PFSK-1 (cell line): ENCODE measurements at regions not wholly inside any gene's neighbourhood (a gene's known extent, or its start where the extent isn't known, plus 50 kb on each side); places are given as distances from the start of the nearest gene placed in this dataset.

Experiments used
- FOXP2 ChIP-seq: optimal IDR thresholded peaks from 2 replicates; pipeline ENCODE3; 2011; ENCODE audit warnings: borderline replicate concordance, control low read depth, inconsistent platforms; ENCODE audit not compliant: insufficient read depth; ENCODE audit errors: extremely low read length, extremely low read depth
- POLR2AphosphoS5 ChIP-seq: IDR thresholded peaks from 2 replicates; pipeline ENCODE4 v1.6.1; 2012; ENCODE audit warnings: low read depth, mild to moderate bottlenecking, control low read depth, low read length, moderate library complexity
- REST ChIP-seq, 2 experiments: IDR thresholded peaks; 2 replicates each; pipeline versions ENCODE4 v1.6.1 to v1.8.0; 2011 to 2012; ENCODE audit warnings: low read depth in 2 of 2, low read length in 2 of 2, control low read depth in 1 of 2, inconsistent platforms in 1 of 2, mild to moderate bottlenecking in 1 of 2, moderate library complexity in 1 of 2; ENCODE audit not compliant: insufficient read depth in 1 of 2
- SIN3A ChIP-seq: IDR thresholded peaks from 2 replicates; pipeline ENCODE4 v1.6.1; 2012; ENCODE audit warnings: mild to moderate bottlenecking, low read length, moderate library complexity, borderline replicate concordance; ENCODE audit not compliant: insufficient read depth
- TAF1 ChIP-seq: IDR thresholded peaks from 2 replicates; pipeline ENCODE4 v1.6.1; 2012; ENCODE audit warnings: low read length, control low read depth, borderline replicate concordance; ENCODE audit not compliant: insufficient read depth

- TF ChIP-seq SIN3A (no peak), TAF1 (no peak)
These were observed 357.6 kb downstream of the SHANK2 start for GRCh38 chr11:70894566-70895365.

- TF ChIP-seq REST (IDR thresholded peaks at IDR 0.05; ENCODE audit: insufficient read depth in 1 of 2, low read depth in 2 of 2, low read length in 2 of 2) (no peak), POLR2AphosphoS5 (no peak), FOXP2 (no peak), TAF1 (no peak)
These were observed 357.1 kb downstream of the SHANK2 start for GRCh38 chr11:70895366-70895670.

DNA sequence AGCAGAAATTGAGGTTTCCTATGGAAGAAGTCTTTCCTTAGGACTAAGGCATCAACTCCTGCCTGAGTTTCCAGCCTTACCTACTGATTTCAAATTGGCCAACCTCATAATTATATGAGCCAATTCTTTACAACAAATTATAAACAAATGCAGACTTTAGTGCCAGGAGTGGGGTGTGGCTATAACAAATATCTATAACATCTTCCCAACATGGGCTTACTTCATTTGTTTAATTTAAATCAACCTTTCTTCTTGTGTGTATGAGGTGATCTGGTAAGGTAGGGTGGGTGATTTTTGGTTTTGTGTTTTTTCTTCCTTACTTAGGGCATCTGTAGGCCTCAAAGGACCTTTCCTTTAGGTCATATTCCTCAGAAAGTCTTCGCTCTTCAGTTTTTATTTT, 354.9 kb downstream of the SHANK2 start:
- TF ChIP-seq POLR2AphosphoS5, result no peak
- TF ChIP-seq REST (IDR thresholded peaks at IDR 0.05; ENCODE audit: insufficient read depth in 1 of 2, low read depth in 2 of 2, low read length in 2 of 2), result no peak
- no peak for TF ChIP-seq SIN3A
- TF ChIP-seq FOXP2, result no peak
- no peak for TF ChIP-seq TAF1

DNA sequence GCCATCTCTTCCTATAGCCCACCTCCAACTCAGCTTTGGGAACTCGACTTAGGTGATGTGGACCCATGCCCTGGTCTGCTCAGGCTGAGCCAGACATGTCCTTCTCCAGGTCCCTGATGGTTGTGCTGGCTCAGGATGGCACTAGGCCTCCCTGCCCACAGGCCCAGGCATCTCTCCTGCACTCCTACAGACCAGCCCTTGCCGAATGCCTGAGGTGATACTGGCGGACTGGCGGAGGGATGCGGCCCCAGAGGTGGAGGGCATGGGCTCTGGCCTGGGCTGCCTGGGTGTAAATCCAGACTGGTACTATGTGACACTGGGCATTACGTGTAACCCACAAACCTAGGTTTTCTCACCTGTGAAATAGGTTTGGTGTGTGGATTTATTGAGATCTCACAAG, 352.8 kb downstream of the SHANK2 start:
- TF ChIP-seq TAF1 (no peak), REST (IDR thresholded peaks at IDR 0.05; ENCODE audit: insufficient read depth in 1 of 2, low read depth in 2 of 2, low read length in 2 of 2) (no peak), POLR2AphosphoS5 (no peak), FOXP2 (no peak), SIN3A (no peak)

GRCh38 chr11:70900540-70900939, 351.8 kb downstream of the SHANK2 start:
- no peak for TF ChIP-seq REST (IDR thresholded peaks at IDR 0.05; ENCODE audit: insufficient read depth in 1 of 2, low read depth in 2 of 2, low read length in 2 of 2)
- no peak for TF ChIP-seq SIN3A
- TF ChIP-seq TAF1, result no peak
- no peak for TF ChIP-seq POLR2AphosphoS5
